Neural cell (in vitro differentiated cells): ENCODE measurements at regions not wholly inside any gene's neighbourhood (a gene's known extent, or its start where the extent isn't known, plus 50 kb on each side); places are given as distances from the start of the nearest gene placed in this dataset.

Experiments
- H2AFZ ChIP-seq: fragments of 200-600, 300-800 bp; sonication (generic), shearing (Covaris generic); 2 replicates; pipeline ENCODE4 v1.6.0; 2014; ENCODE audit warnings: low read depth, mild to moderate bottlenecking, antibody characterized with exemption, low read length, moderate library complexity
- H3F3A ChIP-seq: fragments of 200-600 bp; shearing (Covaris generic); 2 replicates; pipeline ENCODE4 v1.6.1; 2016; ENCODE audit warnings: mild to moderate bottlenecking, moderate library complexity, mixed read lengths, antibody characterized with exemption, low read length; ENCODE audit not compliant: insufficient read depth, poor library complexity, severe bottlenecking
- H3K27ac ChIP-seq: fragments of 200-600, 300-800 bp; sonication (generic), shearing (Covaris generic); 2 replicates; pipeline ENCODE4 v1.5.1; 2014; ENCODE audit warnings: mild to moderate bottlenecking, low read length, moderate library complexity
- H3K27me3 ChIP-seq: fragments of 300-800, 200-600 bp; sonication (generic), shearing (Covaris generic); 2 replicates; pipeline ENCODE4 v1.6.0; 2014; ENCODE audit warnings: mild to moderate bottlenecking, low read depth, low read length, moderate library complexity; ENCODE audit not compliant: insufficient read depth
- H3K36me3 ChIP-seq: fragments of 300-800, 200-600 bp; sonication (generic), shearing (Covaris generic); 2 replicates; pipeline ENCODE4 v1.5.1; 2014; ENCODE audit warnings: mild to moderate bottlenecking, antibody characterized with exemption, low read length, moderate library complexity; ENCODE audit not compliant: insufficient read depth
- H3K4me2 ChIP-seq: fragments of 300-800, 200-600 bp; sonication (generic), shearing (Covaris generic); 2 replicates; pipeline ENCODE4 v1.6.0; 2014; ENCODE audit warnings: mild to moderate bottlenecking, low read length
- H3K4me3 ChIP-seq: fragments of 300-800, 200-600 bp; sonication (generic), shearing (Covaris generic); 2 replicates; pipeline ENCODE4 v1.5.1; 2014; ENCODE audit warnings: mild to moderate bottlenecking, low read length, moderate library complexity
- H3K79me2 ChIP-seq: fragments of 200-600 bp; shearing (Covaris generic); replicated peaks from 2 replicates; pipeline ENCODE4 v1.6.0; 2014; ENCODE audit warnings: mild to moderate bottlenecking, low read length, moderate library complexity; ENCODE audit not compliant: insufficient read depth
- H3K9ac ChIP-seq: fragments of 300-800, 200-600 bp; sonication (generic), shearing (Covaris generic); 2 replicates; pipeline ENCODE4 v1.6.1; 2016; ENCODE audit warnings: mild to moderate bottlenecking, low read length, mixed read lengths
- H3K9me2 ChIP-seq: fragments of 200-600 bp; shearing (Covaris generic); 2 replicates; pipeline ENCODE4 v1.6.1; 2016; ENCODE audit warnings: mild to moderate bottlenecking, low read length, mixed read lengths; ENCODE audit not compliant: insufficient read depth
- H3K9me3 ChIP-seq: fragments of 200-600, 300-800 bp; sonication (generic), shearing (Covaris generic); 2 replicates; pipeline ENCODE4 v1.6.1; 2016; ENCODE audit warnings: mild to moderate bottlenecking, mixed run types, low read length, moderate library complexity, mixed read lengths
- H4K20me1 ChIP-seq: fragments of 200-600 bp; shearing (Covaris generic); 2 replicates; pipeline ENCODE4 v1.6.1; 2016; ENCODE audit warnings: mild to moderate bottlenecking, mixed run types; ENCODE audit not compliant: insufficient read depth
- EP300 ChIP-seq: fragments of 450-650 bp; conservative IDR thresholded peaks from 2 replicates; pipeline ENCODE4 v1.6.1; 2014; ENCODE audit warnings: antibody characterized with exemption, mild to moderate bottlenecking, moderate library complexity; ENCODE audit not compliant: poor library complexity, severe bottlenecking
- EZH2 ChIP-seq: fragments of 200-600, 300-800 bp; shearing (Covaris generic), sonication (generic); IDR thresholded peaks from 2 replicates; pipeline ENCODE4 v1.6.1; 2014; ENCODE audit warnings: antibody characterized with exemption, low read length, borderline replicate concordance, mild to moderate bottlenecking; ENCODE audit not compliant: insufficient read depth, poor library complexity, severe bottlenecking
- TAF1 ChIP-seq: IDR thresholded peaks from 2 replicates; pipeline ENCODE4 v1.6.1; 2012; ENCODE audit warnings: low read depth
- TF ChIP-seq, protein P1 (sequence below): IDR thresholded peaks from 2 replicates; pipeline ENCODE4 v1.6.1; 2012; ENCODE audit warnings: borderline replicate concordance
- TF ChIP-seq, protein P2 (sequence below): fragments of 450-650 bp; IDR thresholded peaks from 2 replicates; pipeline ENCODE4 v1.5.1; 2014; ENCODE audit warnings: antibody characterized with exemption, mild to moderate bottlenecking, moderate library complexity; ENCODE audit not compliant: poor library complexity, severe bottlenecking

DNA sequence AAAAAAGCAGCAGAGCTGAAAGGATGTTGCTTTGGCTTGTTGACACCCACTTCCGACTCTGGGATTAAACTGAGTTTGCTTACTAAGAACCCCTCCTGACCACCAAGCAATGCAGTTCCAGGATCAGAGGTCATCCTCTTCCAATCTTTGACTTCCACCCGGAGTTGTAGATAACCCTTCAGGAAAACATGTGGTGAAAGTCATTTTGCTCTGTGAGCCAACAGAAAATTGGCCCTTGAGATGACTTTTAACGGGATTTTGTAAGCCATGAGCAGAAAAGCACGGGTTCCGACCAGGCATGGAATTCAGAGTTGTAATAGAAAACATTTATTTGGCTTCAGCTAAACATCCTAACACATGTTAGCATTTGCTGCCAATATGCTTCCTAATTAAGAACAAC, 171.6 kb upstream of the NR2F2 start:
- TF ChIP-seq, protein P1, sequence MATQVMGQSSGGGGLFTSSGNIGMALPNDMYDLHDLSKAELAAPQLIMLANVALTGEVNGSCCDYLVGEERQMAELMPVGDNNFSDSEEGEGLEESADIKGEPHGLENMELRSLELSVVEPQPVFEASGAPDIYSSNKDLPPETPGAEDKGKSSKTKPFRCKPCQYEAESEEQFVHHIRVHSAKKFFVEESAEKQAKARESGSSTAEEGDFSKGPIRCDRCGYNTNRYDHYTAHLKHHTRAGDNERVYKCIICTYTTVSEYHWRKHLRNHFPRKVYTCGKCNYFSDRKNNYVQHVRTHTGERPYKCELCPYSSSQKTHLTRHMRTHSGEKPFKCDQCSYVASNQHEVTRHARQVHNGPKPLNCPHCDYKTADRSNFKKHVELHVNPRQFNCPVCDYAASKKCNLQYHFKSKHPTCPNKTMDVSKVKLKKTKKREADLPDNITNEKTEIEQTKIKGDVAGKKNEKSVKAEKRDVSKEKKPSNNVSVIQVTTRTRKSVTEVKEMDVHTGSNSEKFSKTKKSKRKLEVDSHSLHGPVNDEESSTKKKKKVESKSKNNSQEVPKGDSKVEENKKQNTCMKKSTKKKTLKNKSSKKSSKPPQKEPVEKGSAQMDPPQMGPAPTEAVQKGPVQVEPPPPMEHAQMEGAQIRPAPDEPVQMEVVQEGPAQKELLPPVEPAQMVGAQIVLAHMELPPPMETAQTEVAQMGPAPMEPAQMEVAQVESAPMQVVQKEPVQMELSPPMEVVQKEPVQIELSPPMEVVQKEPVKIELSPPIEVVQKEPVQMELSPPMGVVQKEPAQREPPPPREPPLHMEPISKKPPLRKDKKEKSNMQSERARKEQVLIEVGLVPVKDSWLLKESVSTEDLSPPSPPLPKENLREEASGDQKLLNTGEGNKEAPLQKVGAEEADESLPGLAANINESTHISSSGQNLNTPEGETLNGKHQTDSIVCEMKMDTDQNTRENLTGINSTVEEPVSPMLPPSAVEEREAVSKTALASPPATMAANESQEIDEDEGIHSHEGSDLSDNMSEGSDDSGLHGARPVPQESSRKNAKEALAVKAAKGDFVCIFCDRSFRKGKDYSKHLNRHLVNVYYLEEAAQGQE, result no peak
- no peak for TF ChIP-seq TAF1
- no peak for TF ChIP-seq EZH2
- TF ChIP-seq, protein P2, sequence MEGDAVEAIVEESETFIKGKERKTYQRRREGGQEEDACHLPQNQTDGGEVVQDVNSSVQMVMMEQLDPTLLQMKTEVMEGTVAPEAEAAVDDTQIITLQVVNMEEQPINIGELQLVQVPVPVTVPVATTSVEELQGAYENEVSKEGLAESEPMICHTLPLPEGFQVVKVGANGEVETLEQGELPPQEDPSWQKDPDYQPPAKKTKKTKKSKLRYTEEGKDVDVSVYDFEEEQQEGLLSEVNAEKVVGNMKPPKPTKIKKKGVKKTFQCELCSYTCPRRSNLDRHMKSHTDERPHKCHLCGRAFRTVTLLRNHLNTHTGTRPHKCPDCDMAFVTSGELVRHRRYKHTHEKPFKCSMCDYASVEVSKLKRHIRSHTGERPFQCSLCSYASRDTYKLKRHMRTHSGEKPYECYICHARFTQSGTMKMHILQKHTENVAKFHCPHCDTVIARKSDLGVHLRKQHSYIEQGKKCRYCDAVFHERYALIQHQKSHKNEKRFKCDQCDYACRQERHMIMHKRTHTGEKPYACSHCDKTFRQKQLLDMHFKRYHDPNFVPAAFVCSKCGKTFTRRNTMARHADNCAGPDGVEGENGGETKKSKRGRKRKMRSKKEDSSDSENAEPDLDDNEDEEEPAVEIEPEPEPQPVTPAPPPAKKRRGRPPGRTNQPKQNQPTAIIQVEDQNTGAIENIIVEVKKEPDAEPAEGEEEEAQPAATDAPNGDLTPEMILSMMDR, result no peak
- Histone ChIP-seq H3K79me2 (no peaks in the 10 kb centered on the region), H3K4me3 (no peak overlapping the region), H3K27ac (no peak overlapping the region), H2AFZ (no peak overlapping the region), H3K36me3 (no peaks in the 10 kb centered on the region), H3K9me3 (no peaks in the 10 kb centered on the region), H4K20me1 (no peaks in the 10 kb centered on the region), H3K9me2 (no peaks in the 10 kb centered on the region), H3K4me2 (no peak overlapping the region), H3K27me3 (no peaks in the 10 kb centered on the region), H3K9ac (no peak overlapping the region), H3F3A (no peaks in the 10 kb centered on the region)

DNA sequence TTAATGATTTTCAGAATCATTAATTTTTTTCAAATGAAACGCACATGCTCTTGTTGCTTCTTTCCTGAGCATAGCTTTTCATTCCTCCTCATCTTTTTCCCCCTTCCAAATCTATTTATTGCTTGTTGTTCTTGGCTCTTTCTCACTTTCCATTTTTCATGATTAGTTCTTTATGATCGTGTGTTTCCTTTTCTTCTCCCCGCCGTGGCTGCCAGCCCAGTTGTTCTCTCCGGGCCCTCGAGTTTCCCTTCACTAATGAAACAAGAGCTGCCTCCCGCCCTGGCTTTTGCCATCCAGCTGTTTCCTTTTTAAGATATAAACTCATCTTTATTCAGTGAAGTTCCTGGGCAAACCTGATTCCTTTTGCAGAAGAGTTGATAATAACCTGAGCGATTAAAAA, 170.2 kb upstream of the NR2F2 start:
- Histone ChIP-seq H3K27me3 (no peaks in the 10 kb centered on the region), H3K27ac (no peak overlapping the region), H3K9ac (no peak overlapping the region), H3K4me3 (no peak overlapping the region), H4K20me1 (no peaks in the 10 kb centered on the region), H3F3A (no peaks in the 10 kb centered on the region), H3K79me2 (no peaks in the 10 kb centered on the region), H3K36me3 (no peaks in the 10 kb centered on the region), H2AFZ (no peak overlapping the region), H3K4me2 (no peak overlapping the region), H3K9me2 (no peaks in the 10 kb centered on the region), H3K9me3 (no peaks in the 10 kb centered on the region)
- TF ChIP-seq, protein P1, result no peak
- no peak for TF ChIP-seq EP300
